PC-9 (cell line): ENCODE measurements at regions not wholly inside any gene's neighbourhood (a gene's known extent, or its start where the extent isn't known, plus 50 kb on each side); places are given as distances from the start of the nearest gene placed in this dataset.

Experiments used
- BruUV-seq: library from RNA; stranded (reverse); fragments of 400-500 nt; replicated peaks from 2 replicates; lab custom pipeline; 2021; lab: Mats Ljungman, UMichigan
- CTCF ChIA-PET: fragments of 300-600 bp; sonication (Branson Sonifier 250); formaldehyde crosslinking; loops from one replicate; lab custom pipeline; 2022; ENCODE audit warnings: antibody characterized with exemption; lab: Charles Lee
- POLR2A ChIA-PET: fragments of 300-600 bp; sonication (Branson Sonifier 250); formaldehyde crosslinking; loops from one replicate; lab custom pipeline; 2022; ENCODE audit warnings: antibody characterized with exemption; ENCODE audit not compliant: unreplicated experiment; lab: Charles Lee
- DNase-seq, 2 experiments: peaks; one replicate each; pipeline versions ENCODE4 v3.0.0 to v3.0.0-alpha.2; 2015 to 2022; ENCODE audit warnings: mixed read lengths in 1 of 2
- H2AFZ ChIP-seq: fragments of 200-600 bp; sonication (generic); 2 replicates; pipeline ENCODE4 v1.8.1; 2017; ENCODE audit warnings: antibody characterized with exemption
- H3F3A ChIP-seq: fragments of 200-600 bp; sonication (generic); 2 replicates; pipeline ENCODE4 v1.8.1; 2017; ENCODE audit warnings: antibody characterized with exemption, mild to moderate bottlenecking, low read depth; ENCODE audit not compliant: insufficient read depth
- H3K27ac ChIP-seq: fragments of 200-600 bp; sonication (generic); 2 replicates; pipeline ENCODE4 v1.6.1; 2016; ENCODE audit warnings: mixed run types
- H3K27me3 ChIP-seq: fragments of 200-600 bp; sonication (generic); 2 replicates; pipeline ENCODE4 v1.6.1; 2016; ENCODE audit warnings: low read depth, mixed run types; ENCODE audit not compliant: insufficient read depth
- H3K36me3 ChIP-seq: fragments of 200-600 bp; sonication (generic); 2 replicates; pipeline ENCODE4 v1.6.1; 2016; ENCODE audit warnings: low read depth, mixed run types
- H3K4me1 ChIP-seq: fragments of 200-600 bp; sonication (generic); replicated peaks from 2 replicates; pipeline ENCODE4 v1.6.1; 2016; ENCODE audit warnings: mixed run types; ENCODE audit not compliant: insufficient read depth
- H3K4me2 ChIP-seq: fragments of 200-600 bp; sonication (generic); 2 replicates; pipeline ENCODE4 v1.6.1; 2017; ENCODE audit warnings: mixed run types
- H3K4me3 ChIP-seq: fragments of 200-600 bp; sonication (generic); 2 replicates; pipeline ENCODE4 v1.6.1; 2016; ENCODE audit warnings: mixed run types
- H3K79me2 ChIP-seq: fragments of 200-600 bp; sonication (generic); 2 replicates; pipeline ENCODE4 v1.6.1; 2017; ENCODE audit warnings: low read depth, mixed run types
- H3K9me2 ChIP-seq: fragments of 200-600 bp; sonication (generic); 2 replicates; pipeline ENCODE4 v1.8.1; 2017; ENCODE audit warnings: mild to moderate bottlenecking; ENCODE audit not compliant: insufficient read depth
- H3K9me3 ChIP-seq: fragments of 200-600 bp; sonication (generic); 2 replicates; pipeline ENCODE4 v1.8.1; 2016; ENCODE audit warnings: low read depth; ENCODE audit not compliant: insufficient read depth
- H4K20me1 ChIP-seq: fragments of 200-600 bp; sonication (generic); 2 replicates; pipeline ENCODE4 v1.8.1; 2017; ENCODE audit not compliant: insufficient read depth
- EZH2 ChIP-seq: fragments of 200-600 bp; sonication (generic); IDR thresholded peaks from 2 replicates; pipeline ENCODE4 v1.8.0; 2017; ENCODE audit warnings: antibody characterized with exemption, low read depth
- intact Hi-C: fragments of 100-400 bp; cut with micrococcal nuclease; formaldehyde crosslinking; loops from one replicate; pipeline ENCODE4 v1.10.0; 2022; ENCODE audit not compliant: unreplicated experiment
- TF ChIP-seq, protein P1 (sequence below): fragments of 200-600 bp; sonication (generic); conservative IDR thresholded peaks from 2 replicates; pipeline ENCODE4 v1.6.1; 2017; ENCODE audit warnings: mixed run types, antibody characterized with exemption, mild to moderate bottlenecking, moderate library complexity

DNA sequence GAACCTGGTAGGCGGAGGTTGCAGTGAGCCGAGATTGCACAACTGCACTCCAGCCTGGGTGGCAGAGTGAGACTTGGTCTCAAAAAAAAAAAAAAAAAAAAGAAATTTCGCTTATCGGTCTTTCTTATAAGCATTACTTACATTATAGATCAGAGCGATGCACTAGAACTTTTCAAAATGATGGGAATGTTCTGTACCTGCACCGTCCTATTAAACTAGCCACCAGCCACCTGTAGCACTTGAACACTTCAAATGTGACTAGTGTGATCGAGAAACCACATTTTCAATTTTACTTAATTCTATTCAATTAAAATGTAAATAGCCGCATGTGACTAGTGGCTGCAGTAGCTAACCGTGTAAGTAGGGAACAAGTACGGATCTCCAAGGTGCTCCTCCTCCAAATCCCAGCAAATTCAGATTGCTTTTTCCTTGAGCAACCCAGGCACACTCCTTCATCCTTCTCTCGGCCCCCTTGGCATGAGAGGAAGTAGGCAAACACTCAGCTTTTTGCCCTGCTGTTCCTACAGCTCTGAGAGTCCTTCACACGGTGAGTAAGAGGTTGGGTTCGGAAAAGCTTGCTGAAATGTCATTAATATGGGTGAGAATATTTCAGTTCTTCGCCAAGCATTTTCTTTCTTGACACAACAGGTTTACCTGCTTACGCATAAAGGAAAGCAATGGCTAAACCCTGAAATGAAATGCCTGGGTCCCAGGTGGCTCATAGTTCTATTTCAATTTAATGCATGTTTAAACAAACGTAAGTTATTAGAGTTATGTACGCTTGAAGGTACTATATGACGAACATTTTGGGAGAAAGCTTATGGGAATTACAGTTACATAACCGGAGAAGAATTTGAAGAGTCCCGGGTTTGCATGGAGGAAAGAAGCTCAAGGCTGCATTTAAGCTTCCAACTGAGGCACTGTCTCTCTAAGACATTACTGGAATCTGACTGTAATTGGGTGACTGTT lies 69.5 kb upstream of the HUNK start:
- no peaks in the 10 kb centered on the region for H3K4me1 ChIP-seq
- ChIA-PET POLR2A (no interaction called here), CTCF (no interaction called here)
- H2AFZ ChIP-seq, result no peak overlapping the region
- H3K27me3 ChIP-seq, result peaks cover 69% of the 10 kb centered on the region
- H3F3A ChIP-seq, result no peaks in the 10 kb centered on the region
- H3K4me2 ChIP-seq, result no peak overlapping the region
- H3K4me3 ChIP-seq, result no peak overlapping the region
- H3K79me2 ChIP-seq, result no peaks in the 10 kb centered on the region
- no peak for TF ChIP-seq EZH2
- TF ChIP-seq, protein P1, sequence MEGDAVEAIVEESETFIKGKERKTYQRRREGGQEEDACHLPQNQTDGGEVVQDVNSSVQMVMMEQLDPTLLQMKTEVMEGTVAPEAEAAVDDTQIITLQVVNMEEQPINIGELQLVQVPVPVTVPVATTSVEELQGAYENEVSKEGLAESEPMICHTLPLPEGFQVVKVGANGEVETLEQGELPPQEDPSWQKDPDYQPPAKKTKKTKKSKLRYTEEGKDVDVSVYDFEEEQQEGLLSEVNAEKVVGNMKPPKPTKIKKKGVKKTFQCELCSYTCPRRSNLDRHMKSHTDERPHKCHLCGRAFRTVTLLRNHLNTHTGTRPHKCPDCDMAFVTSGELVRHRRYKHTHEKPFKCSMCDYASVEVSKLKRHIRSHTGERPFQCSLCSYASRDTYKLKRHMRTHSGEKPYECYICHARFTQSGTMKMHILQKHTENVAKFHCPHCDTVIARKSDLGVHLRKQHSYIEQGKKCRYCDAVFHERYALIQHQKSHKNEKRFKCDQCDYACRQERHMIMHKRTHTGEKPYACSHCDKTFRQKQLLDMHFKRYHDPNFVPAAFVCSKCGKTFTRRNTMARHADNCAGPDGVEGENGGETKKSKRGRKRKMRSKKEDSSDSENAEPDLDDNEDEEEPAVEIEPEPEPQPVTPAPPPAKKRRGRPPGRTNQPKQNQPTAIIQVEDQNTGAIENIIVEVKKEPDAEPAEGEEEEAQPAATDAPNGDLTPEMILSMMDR, result no peak
- H3K9me2 ChIP-seq, result no peaks in the 10 kb centered on the region
- H3K36me3 ChIP-seq, result no peaks in the 10 kb centered on the region
- no peaks in the 10 kb centered on the region for H4K20me1 ChIP-seq
- no peak overlapping the region for H3K27ac ChIP-seq
- intact Hi-C loops, result no loop called here
- BruUV-seq, result no TSS peak
- no peak for DNase-seq
- no peaks in the 10 kb centered on the region for H3K9me3 ChIP-seq

DNA sequence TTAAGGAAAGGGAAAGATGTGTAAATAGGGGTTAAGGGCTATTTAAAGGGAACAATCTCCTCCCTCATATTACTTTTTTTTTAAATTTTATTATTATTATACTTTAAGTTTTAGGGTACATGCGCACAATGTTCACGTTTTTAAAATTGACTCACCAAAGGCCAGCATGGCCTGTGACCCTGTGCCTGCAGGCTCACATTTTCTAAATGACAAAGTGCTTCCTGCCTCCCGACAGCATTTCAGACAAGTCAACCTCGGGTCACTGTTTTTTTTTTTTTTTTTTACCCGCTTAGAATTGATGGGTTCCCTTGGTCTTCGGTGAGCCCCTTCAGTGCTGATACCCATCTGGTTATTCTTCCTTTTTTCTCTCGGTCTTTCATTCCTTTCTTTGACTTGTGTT lies 70.4 kb upstream of the SCAF4 start:
- TF ChIP-seq EZH2, result no peak
- TF ChIP-seq, protein P1, result no peak
- Histone ChIP-seq H3F3A (no peaks in the 10 kb centered on the region), H4K20me1 (no peaks in the 10 kb centered on the region), H3K79me2 (no peaks in the 10 kb centered on the region), H2AFZ (no peak overlapping the region), H3K27ac (no peak overlapping the region), H3K36me3 (no peaks in the 10 kb centered on the region), H3K4me2 (no peak overlapping the region), H3K4me1 (no peaks in the 10 kb centered on the region), H3K9me2 (no peaks in the 10 kb centered on the region), H3K27me3 (peaks cover 76% of the 10 kb centered on the region), H3K9me3 (no peaks in the 10 kb centered on the region), H3K4me3 (no peak overlapping the region)
- intact Hi-C loops, result no loop called here
- DNase-seq, result no peak
- BruUV-seq, result no TSS peak
- CTCF ChIA-PET, result no interaction called here
- POLR2A ChIA-PET, result no interaction called here

DNA sequence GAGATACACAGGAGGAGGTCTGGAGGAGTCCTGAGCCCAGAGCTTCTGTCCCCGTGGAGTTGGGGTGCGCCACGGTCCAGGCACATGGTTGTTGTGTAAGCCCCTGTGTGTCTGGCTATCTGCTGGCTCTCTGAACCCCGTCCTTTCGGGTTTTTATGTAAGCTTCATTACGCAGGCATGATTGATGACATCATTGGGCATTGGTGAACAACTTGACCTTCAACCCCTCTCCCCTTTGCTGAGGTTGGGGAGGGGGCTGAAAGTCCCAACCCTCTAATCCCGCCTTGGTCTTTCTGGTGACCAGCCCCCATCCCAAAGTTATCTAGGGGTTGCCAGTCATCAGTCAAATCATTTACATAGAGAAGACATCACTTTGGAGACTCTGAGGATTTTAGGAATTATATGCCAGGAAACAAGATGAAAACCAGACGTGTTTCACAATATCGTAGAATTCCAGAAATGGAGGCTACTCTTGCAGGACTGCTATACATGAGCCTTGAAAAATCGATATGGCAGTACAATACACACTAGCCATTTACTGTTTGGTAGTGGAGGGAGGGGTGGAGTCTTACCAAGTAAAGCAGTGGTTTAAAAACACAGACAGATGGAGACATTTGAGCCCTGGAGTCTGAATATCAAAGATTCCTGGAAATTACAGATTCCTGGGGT lies 69.8 kb upstream of the SCAF4 start:
- Histone ChIP-seq H4K20me1 (no peaks in the 10 kb centered on the region), H3K4me1 (no peaks in the 10 kb centered on the region), H3K9me2 (no peaks in the 10 kb centered on the region), H3K36me3 (no peaks in the 10 kb centered on the region), H3K27ac (no peak overlapping the region), H3K4me2 (no peak overlapping the region), H3K9me3 (no peaks in the 10 kb centered on the region), H3K4me3 (no peak overlapping the region), H3K27me3 (peaks cover 73% of the 10 kb centered on the region), H3K79me2 (no peaks in the 10 kb centered on the region), H3F3A (no peaks in the 10 kb centered on the region), H2AFZ (no peak overlapping the region)
- ChIA-PET POLR2A (no interaction called here), CTCF (no interaction called here)
- BruUV-seq, result no TSS peak
- intact Hi-C loops, result no loop called here
- TF ChIP-seq, protein P1, result no peak
- TF ChIP-seq EZH2, result no peak
- DNase-seq, result no peak
